Endodermal cell (in vitro differentiated cells): ENCODE measurements at regions not wholly inside any gene's neighbourhood (a gene's known extent, or its start where the extent isn't known, plus 50 kb on each side); places are given as distances from the start of the nearest gene placed in this dataset.

Experiments
- DNase-seq: peaks from one replicate; pipeline ENCODE4 v3.0.0-alpha.2; 2017
- H3K27ac ChIP-seq: 2 replicates; pipeline ENCODE4 v1.5.1; 2013; ENCODE audit warnings: mild to moderate bottlenecking, low read depth, low read length, moderate library complexity
- H3K27me3 ChIP-seq: 2 replicates; pipeline ENCODE4 v1.6.1; 2013; ENCODE audit warnings: mild to moderate bottlenecking, low read length, moderate library complexity; ENCODE audit not compliant: insufficient read depth, control insufficient read depth, poor library complexity, severe bottlenecking
- H3K36me3 ChIP-seq: 2 replicates; pipeline ENCODE4 v1.7.0; 2013; ENCODE audit warnings: mild to moderate bottlenecking, low read length, moderate library complexity; ENCODE audit not compliant: control insufficient read depth, insufficient read depth
- H3K4me1 ChIP-seq: one replicate; pipeline ENCODE4 v1.7.0; 2013; ENCODE audit warnings: low read length; ENCODE audit not compliant: control insufficient read depth, insufficient read depth
- H3K4me3 ChIP-seq: 2 replicates; pipeline ENCODE4 v1.5.1; 2013; ENCODE audit warnings: mild to moderate bottlenecking, low read length, moderate library complexity
- H3K9ac ChIP-seq: 2 replicates; pipeline ENCODE4 v1.6.1; 2013; ENCODE audit warnings: mild to moderate bottlenecking, low read length, moderate library complexity; ENCODE audit not compliant: poor library complexity, severe bottlenecking; ENCODE audit errors: extremely low read depth
- H3K9me3 ChIP-seq: 2 replicates; pipeline ENCODE4 v1.6.1; 2013; ENCODE audit warnings: mild to moderate bottlenecking, low read length, moderate library complexity; ENCODE audit not compliant: control insufficient read depth
- H3K27ac Mint-ChIP-seq: 2 replicates; pipeline ENCODE4 v1.8.0; 2020; ENCODE audit warnings: mixed read lengths
- H3K27me3 Mint-ChIP-seq: 2 replicates; pipeline ENCODE4 v1.8.0; 2021; ENCODE audit warnings: mild to moderate bottlenecking, mixed read lengths; ENCODE audit not compliant: insufficient read depth
- H3K36me3 Mint-ChIP-seq: 2 replicates; pipeline ENCODE4 v1.8.0; 2020; ENCODE audit warnings: low read depth, mixed read lengths
- H3K4me1 Mint-ChIP-seq: 2 replicates; pipeline ENCODE4 v1.8.0; 2020; ENCODE audit warnings: mixed read lengths
- H3K4me3 Mint-ChIP-seq: 2 replicates; pipeline ENCODE4 v1.8.0; 2020; ENCODE audit warnings: mild to moderate bottlenecking, moderate library complexity, mixed read lengths
- H3K9me3 Mint-ChIP-seq: 2 replicates; pipeline ENCODE4 v1.8.0; 2020; ENCODE audit warnings: mild to moderate bottlenecking, mixed read lengths
- CTCF ChIP-seq: fragments of 200-600 bp; sonication (generic); conservative IDR thresholded peaks from 2 replicates; pipeline ENCODE4 v1.5.0; 2021; ENCODE audit warnings: antibody characterized with exemption, mild to moderate bottlenecking
- WGBS, 2 experiments: methylation state at CpG; one replicate each; pipeline versions ENCODE4 v1.1.5 to v1.1.7; 2013; ENCODE audit warnings: missing lambda C conversion rate in 2 of 2, mixed read lengths in 1 of 2; ENCODE audit not compliant: insufficient coverage in 1 of 2, insufficient read length in 1 of 2; 5-methylcytosine and 5-hydroxymethylcytosine counted together

GRCh38 chr6:56382416-56382940 is 135.1 kb upstream of the COL21A1 start:
- H3K4me3 Mint-ChIP-seq: no peak overlapping the region
- Histone ChIP-seq H3K27ac (peak overlapping the region; percentile 77), H3K27me3 (no peaks in the 10 kb centered on the region), H3K4me3 (no peak overlapping the region), H3K4me1 (peaks cover 2% of the 10 kb centered on the region), H3K9ac (no peak overlapping the region), H3K9me3 (no peaks in the 10 kb centered on the region), H3K36me3 (no peaks in the 10 kb centered on the region)
- H3K27ac Mint-ChIP-seq: no peak overlapping the region
- peaks cover 13% of the 10 kb centered on the region for H3K4me1 Mint-ChIP-seq
- H3K9me3 Mint-ChIP-seq: peaks cover 4% of the 10 kb centered on the region
- TF ChIP-seq CTCF: no peak
- peaks cover 2% of the 10 kb centered on the region for H3K36me3 Mint-ChIP-seq
- H3K27me3 Mint-ChIP-seq: no peaks in the 10 kb centered on the region
- DNase-seq: no peak

- Mint-ChIP-seq H3K27me3 (no peaks in the 10 kb centered on the region), H3K4me3 (no peak overlapping the region), H3K4me1 (peaks cover 8% of the 10 kb centered on the region), H3K9me3 (peaks cover 4% of the 10 kb centered on the region), H3K36me3 (peaks cover 2% of the 10 kb centered on the region), H3K27ac (no peak overlapping the region)
- Histone ChIP-seq H3K27ac (peak overlapping the region; percentile 77), H3K9me3 (no peaks in the 10 kb centered on the region), H3K4me1 (no peaks in the 10 kb centered on the region), H3K9ac (no peak overlapping the region), H3K36me3 (no peaks in the 10 kb centered on the region), H3K4me3 (no peak overlapping the region), H3K27me3 (no peaks in the 10 kb centered on the region)
- no peak for DNase-seq
- WGBS, 2 experiments: 90% methylated on average over 4 of the region's 4 CpGs; no CpG with 5 or more reads in 1 of the 2 experiments
- TF ChIP-seq CTCF: no peak
These were observed 134.4 kb upstream of the COL21A1 start for GRCh38 chr6:56381801-56382251.

- no peaks in the 10 kb centered on the region for H3K36me3 ChIP-seq
- no peak overlapping the region for H3K4me3 ChIP-seq
- Mint-ChIP-seq H3K4me1 (peaks cover 4% of the 10 kb centered on the region), H3K27ac (no peak overlapping the region), H3K36me3 (peaks cover 2% of the 10 kb centered on the region), H3K4me3 (no peak overlapping the region), H3K9me3 (peaks cover 4% of the 10 kb centered on the region), H3K27me3 (no peaks in the 10 kb centered on the region)
- 70 to 100% methylated on average over 1 of the region's 1 CpG for WGBS, 2 experiments
- no peak overlapping the region for H3K27ac ChIP-seq
- no peaks in the 10 kb centered on the region for H3K9me3 ChIP-seq
- no peaks in the 10 kb centered on the region for H3K27me3 ChIP-seq
- TF ChIP-seq CTCF: no peak
- no peaks in the 10 kb centered on the region for H3K4me1 ChIP-seq
- H3K9ac ChIP-seq: no peak overlapping the region
- no peak for DNase-seq
These were observed 133.1 kb upstream of the COL21A1 start for GRCh38 chr6:56380476-56380875.
